ENCODE measurements at regions not wholly inside any gene's neighbourhood (a gene's known extent, or its start where the extent isn't known, plus 50 kb on each side); places are given as distances from the start of the nearest gene placed in this dataset.
A peak's percentile ranks its signal among the peaks of the same experiment; 100 is the strongest.
"Not testable (repeated sequence)": the region's sequence is repeated elsewhere in the genome, so short reads cannot be mapped to it uniquely, and the experiment has no call there.

DNA sequence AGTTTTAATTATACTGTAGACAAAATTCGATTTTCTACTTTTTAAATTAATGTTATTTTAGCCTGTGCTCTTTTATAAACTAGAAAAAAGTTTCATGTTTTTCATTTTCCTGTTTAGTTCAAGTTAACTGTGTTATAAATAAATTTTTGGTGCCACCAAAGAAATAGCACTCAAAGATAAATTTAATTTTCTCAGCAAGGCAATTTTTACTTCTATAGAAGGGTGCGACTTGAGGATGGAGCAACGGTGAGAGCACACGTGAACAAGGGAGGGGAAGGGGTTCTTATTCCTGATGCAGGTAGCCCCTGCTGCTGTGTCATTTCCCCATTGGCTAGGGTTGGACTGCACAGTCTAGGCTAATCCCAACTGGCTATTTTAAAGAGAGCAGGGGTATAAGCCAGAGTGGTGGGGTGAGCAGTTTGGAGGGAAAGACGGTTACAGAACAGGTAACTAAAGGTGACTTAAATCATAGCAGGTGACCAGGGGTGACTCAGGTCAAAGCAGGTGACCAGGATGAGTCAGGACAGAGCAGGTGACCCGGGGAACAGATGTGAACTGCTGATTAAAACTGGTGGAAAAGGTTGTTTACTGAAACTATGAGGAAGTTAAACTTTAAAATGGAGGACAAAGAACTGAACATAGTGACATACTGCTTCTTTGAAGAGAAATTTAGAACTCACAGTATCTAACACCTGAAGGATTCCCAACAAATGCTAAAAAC lies 104.6 kb upstream of the GPBP1 start:
- DNase-seq: no peak

DNA sequence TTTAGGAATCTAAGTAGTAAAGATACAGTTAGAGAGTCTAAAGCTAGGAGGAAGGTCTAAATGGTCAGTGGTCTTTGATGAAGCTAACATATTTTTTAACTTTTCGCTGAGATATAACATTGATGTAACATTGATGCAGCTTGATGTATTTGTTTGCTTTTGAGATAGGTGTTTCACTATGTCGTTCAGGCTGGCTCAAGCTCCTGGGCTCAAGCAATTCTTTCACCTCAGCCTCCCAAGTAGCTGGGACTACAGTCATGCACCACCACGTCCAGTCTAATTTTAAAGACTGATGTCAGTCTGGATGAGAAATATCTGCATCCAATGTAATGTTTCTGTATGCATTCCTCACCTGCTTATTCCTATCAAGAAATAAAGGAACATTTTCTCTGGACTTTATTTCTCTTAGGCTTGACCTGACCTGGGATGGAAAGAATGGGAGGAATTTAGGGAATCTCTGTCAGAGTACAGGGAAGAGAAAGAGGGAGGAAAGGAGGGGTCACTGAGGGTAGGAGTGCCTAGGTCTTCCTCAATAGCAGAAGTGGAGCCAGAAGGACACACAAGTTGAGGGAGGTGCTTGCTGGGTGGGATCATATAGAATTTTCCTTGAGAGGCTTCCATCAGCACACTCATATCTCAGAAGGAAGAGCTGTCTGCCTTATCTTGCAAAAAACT lies 101.5 kb upstream of the GPBP1 start:
- DNase-seq: no peak

DNA sequence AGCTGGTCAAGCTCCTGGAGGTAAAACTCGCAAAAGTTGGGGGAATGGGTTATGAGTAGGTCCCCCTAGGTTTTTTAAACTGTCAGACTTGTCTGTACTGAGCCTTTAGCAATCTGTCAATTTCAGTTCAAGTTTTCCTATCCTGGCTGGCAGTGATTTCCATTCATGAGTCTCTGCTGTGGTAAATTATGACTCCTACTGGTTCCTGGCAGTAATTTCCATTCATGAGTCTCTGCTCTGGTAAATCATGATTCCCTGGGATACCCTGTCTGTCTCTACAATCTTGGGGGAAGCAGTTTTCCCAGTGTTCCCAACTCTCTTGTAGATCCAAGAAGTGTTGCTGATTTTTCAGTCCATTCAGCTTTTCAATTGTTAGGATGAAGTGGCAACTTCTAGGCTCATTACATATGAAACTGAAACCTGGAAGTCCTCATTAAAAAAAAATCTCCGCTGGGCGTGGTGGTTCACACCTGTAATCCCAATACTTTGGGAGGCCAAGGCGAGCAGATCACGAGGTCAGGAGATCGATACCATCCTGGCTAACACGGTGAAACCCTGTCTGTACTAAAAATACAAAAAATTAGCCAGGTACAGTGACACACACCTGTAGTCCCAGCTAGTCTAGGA lies 91.3 kb upstream of the GPBP1 start:
- peak; percentile 1 for DNase-seq

DNA sequence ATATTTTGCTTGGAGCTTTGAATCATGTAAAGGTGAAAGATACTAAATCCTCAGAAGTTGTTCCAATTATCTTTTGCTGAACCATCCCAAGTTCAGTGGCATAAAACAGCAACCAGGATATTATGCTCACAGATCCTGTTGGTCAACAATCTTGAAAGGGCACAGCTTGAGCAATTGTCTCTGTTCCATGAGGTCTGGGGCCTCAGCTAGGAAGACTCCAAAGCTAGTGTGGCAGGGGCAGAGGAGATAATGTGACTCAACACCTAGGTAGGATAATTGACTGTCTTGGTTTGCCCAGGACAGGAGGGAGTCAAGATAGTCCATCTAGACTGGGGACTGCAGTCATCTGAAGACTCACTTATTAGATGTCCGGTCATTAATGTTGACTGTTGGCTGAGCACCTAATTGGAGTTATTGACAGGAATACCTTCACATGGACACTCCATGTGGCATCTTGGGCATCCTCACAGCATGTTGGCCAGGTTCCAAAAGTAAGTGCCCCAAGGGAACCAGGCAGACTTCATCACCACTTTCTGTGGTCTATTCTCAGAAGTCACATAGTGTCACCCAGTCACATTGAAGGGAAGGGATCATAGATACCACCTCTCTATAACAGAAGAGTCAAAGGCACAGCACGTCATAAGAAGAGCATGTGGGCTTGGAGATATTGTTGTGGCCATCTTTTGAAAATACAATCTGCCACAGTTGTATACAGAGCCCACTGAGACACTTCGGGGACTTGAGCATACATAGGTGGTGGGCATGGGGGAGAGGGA lies 88.4 kb upstream of the GPBP1 start:
- no peak for DNase-seq

DNA sequence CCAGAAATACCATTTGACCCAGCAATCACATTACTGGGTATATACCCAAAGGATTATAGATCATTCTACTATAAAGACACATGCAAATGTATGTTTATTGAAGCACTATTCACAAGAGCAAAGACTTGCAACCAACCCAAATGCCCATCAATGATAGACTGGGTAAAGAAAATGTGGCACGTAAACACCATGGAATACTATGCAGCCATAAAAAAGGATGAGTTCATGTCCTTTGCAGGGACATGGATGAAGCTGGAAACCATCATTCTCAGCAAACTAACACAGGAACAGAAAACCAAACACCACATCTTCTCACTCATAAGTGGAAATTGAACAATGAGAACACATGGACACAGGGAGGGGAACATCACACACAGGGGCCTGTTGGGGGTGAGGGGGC lies 85.9 kb upstream of the GPBP1 start:
- not testable (repeated sequence) for DNase-seq

DNA sequence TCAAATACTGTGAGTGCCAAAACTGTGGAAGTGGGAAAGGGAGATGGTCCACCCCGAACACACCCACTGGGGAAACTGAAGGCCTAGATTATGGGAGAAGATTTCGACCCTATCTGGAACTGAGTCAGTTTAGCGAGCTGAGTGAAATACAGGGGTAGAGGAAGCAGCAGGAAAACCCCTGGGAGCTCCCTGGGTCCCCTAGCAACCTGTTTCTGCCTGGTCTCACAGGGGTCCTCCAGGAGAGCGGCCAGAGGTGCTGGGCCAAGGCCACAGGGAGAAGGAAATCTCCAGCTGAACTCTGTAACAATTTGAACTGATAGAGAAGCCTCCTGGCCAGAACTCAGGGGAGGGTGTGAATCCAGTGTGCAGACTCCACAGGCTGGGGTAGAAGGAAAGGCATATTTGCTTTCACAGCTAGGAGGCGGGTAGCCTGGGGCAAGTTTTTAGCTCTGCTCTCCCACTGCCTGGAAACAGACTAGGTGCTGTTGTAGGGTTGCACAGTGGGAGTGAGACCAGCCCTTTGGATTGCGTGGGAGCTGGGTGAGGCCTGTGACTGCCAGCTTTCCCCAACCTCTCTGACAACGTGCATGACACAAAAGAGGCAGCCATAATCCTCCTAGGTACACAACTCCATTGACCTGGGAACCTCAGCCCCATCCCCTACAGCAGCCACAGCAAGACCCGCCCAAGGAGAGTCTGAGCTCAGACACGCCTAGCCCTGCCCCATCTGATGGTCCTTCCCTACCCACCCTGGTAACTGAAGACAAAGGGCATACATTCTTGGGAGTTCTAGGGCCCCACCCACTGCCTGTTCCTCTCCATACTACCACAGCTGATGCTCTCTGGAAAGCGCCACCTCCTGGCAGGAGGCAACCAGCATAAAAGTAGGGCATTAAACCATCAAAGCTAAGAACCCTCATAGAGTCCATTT lies 78.8 kb upstream of the GPBP1 start:
- DNase-seq: no peak

DNA sequence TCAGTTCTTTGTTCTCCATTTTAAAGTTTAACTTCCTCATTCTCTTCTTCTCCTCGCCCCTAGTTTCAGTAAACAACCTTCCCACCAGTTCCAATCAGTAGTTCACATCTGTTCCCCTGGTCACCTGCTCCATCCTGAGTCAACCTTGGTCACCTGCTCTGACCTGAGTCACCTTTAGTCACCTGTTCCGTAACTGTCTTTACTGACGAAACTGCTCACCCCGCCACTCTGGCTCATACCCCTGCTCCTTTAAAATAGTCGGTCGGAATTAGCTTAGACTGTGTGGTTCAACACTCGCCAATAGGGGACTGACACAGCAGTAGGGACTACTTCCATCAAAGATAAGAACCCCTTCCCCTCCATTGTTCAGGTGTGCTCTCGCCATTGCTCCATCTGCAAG lies 76.3 kb upstream of the GPBP1 start:
- no peak for DNase-seq

DNA sequence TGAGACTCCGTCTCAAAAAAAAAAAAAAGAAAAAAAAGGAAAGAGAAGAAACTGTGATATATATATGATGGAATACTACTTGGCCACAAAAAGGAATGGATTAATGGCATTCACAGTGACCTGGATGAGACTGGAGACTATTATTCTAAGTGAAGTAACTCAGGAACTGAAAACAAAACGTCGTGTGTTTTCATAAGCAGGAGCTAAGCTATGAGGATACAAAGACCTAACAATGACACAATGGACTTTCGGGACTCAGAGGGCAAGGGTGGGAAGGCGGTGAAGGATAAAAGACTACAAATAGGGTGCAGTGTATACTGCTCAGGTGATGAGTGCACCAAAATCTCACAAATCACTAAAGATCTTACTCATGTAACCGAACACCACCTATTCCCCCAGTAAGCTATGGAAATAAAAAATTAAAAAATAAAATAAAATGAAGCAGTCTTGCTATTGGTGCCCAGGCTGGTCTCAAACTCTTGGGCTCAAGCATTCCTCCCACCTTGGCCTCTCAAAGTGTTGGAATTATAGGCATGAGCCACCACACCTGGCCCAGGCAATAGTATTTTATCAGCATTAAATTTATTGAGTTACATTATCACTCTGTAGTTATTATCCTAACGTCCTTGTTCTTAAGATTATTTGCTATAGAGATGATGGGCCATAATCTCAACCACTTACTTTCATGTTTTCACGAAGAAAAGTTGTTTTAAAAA lies 71.5 kb upstream of the GPBP1 start:
- DNase-seq: no peak

DNA sequence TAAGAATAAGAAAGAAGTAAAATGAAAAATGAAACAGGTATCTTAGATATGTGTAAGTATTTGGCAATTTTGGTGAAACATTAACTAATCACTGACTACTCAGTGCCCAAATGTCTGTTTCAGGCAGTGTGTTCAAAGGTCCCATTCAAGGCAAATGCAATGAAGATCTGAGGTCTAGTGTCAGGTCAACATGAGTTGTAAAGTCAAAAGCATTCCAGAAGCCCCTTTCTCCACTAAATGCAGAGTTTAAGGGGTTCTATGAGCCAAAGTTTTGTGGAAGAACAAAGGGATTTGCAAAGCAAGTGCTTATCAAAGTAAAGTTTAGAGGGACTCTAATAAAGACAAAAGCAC lies 71.0 kb upstream of the GPBP1 start:
- no peak for DNase-seq

DNA sequence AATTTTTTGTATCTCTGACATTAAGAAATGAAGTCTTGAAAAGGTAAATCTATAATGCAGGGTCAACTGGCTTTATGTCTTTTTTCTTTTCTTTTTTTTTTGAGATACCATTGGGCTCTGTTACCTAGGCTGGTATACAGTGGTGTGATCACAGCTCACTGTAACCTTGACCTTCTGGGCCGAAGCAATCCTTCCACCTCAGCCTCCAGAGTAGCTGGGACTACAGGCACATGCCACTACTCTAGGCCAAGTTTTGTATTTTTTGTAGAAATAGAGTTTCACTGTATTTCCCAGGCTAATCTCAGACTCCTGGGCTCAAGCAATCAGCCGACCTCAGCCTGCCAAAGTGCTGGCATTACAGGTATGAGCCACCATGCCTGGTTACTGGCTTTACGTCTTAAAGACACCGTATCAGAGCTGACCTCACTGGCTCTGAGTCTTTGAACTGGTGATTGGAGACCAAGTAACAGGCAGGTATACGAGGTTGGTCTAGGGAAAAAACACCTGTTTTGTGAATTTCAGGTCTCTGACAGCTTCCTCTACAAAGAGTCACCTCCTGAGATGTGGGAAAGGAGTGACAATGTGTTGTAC lies 70.4 kb upstream of the GPBP1 start:
- no peak for DNase-seq

DNA sequence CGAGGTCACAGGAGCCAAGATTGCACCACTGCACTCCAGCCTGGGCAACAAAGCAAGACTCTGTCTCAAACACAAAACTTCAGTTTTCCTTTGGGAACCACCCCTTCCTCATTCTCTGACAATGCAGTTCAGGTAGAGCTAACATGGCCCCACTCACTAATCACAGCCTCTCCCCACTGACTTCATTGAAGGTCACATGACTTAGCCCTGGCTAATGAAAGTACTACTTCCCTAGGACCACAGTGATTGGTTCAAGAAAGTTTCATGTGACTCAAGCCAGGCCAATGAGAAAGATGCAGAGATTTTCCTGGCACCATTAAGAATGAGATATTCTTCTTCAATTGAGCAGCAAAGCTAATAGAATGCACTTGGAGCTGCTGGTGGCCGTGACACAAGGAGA lies 67.2 kb upstream of the GPBP1 start:
- DNase-seq: no peak

DNA sequence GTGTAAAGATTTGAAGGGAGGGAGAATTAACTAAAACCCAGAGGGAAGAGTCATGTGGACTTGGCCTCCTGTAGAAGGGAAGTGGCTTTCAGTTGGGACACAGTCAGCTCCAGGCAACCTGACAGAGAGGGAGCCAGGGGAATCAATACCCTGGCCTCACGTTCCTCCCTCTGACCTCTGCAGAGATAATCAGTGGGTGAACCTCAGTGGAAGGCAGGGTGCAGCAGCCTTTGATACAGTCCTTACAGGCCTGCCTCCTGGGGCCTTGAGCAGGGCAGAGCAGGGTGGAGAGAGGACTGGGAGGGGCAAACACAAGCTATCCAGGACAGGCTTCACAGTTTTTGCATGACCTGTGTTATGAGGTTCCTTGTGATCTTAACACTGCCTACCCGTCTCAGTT lies 61.9 kb upstream of the GPBP1 start:
- no peak for DNase-seq

DNA sequence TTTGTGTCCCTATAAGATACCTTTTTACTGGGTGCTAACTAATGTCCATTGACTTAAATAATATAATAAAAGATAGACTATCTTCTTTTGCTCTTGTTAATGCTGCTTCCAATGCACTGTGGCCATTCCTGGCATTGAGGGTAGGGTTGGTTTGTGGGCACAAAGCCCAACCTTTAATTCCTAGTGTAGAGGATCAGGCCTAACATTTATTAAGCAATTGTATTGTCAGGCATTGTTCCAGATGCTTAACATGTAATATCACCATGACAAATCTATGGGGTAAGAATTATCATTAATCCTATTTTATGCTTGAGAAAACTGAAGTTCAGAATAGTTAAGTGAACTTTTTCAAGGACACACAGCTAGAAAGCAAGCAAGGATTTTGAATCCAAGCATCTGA lies 60.4 kb upstream of the GPBP1 start:
- no peak for DNase-seq

DNA sequence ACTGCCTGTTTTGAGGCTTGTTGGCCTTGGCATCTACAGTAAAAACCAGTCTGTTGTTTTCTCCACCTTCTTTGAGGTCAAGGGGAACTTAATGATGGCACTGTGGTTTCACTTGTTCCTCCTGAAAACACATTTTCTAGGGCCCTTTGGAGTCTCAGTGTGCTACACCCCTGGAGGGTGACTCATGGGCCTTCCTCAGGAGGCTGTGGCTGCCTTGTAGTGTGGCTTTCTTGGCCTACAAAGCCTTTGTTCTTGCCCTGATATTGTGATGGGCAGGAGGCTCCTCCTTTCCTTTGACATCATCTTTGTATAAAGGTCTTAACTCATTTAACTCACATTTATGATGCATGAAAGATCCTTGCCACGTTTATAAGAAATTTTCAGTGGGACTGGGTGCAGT lies 56.3 kb upstream of the GPBP1 start:
- DNase-seq: no peak

DNA sequence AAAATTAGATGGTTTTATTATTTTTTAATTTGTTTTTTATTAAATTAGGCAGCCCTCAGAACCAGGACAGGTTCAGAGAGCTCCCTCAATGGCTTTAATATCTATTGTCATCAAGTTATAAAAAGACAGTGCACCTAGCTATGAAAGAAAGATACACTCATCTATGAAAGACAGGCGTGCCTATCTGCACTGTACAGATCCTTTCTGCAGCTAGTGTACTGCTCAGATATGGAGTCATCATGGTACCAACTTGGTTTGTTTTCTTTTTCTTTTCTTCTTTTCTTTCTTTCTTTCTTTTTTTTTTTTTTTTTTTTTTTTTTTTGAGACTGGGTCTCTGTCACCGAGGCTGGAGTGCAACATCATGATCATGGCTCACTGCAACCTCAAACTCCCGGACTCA lies 54.8 kb upstream of the GPBP1 start:
- no peak for DNase-seq

DNA sequence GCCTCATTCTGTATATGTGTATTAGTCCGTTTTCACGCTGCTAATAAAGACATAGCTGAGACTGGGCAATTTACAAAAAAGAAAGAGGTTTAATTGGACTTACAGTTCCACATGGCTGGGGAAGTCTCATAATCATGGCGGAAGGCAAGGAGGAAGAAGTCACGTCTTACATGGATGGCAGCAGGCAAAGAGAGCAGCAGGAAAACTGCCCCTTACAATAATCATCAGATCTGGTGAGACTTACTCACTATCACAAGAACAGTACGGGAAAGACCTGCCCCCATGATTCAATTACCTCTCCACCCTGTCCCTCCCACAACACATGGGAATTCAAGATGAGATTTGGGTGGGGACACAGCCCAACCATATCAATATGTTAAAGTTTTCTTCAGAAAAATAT lies 49.8 kb upstream of the GPBP1 start:
- DNase-seq: no peak

Data from muscle of arm (tissue), 1 donor.